ENCODE measurements at regions not wholly inside any gene's neighbourhood (a gene's known extent, or its start where the extent isn't known, plus 50 kb on each side); places are given as distances from the start of the nearest gene placed in this dataset.

GRCh38 chr7:25891591-25891990 is 260.4 kb upstream of the NFE2L3 start:
- no peaks in the 10 kb centered on the region for H3K27me3 ChIP-seq (replicated peaks; ENCODE audit: insufficient read depth, low read depth, low read length, poor library complexity)
- no peak for TF ChIP-seq CTCF (conservative IDR thresholded peaks at IDR 0.05; ENCODE audit: low read depth, low read length)
- no peak for TF ChIP-seq EZH2 (IDR thresholded peaks at IDR 0.05; ENCODE audit: borderline replicate concordance, low read depth, low read length, poor library complexity, severe bottlenecking)
- intact Hi-C loops (cut with micrococcal nuclease; ENCODE audit: unreplicated experiment) = loop anchor here (5.0 to 10.0 kb wide), 5 partner anchors 291 to 1273 kb away; partner anchors contain the start of gene HOXA9
- no peak overlapping the region for H3K27ac ChIP-seq (ENCODE audit: low read depth, low read length, poor library complexity, severe bottlenecking)
- H3K9me3 ChIP-seq (ENCODE audit: low read depth, low read length, poor library complexity, severe bottlenecking) = no peaks in the 10 kb centered on the region
- CTCF ChIA-PET = no interaction called here
- H3K4me1 ChIP-seq (ENCODE audit: insufficient read depth, low read length, poor library complexity, severe bottlenecking) = peaks cover 19% of the 10 kb centered on the region
- no TSS peak for BruUV-seq (replicated peaks)
- POLR2A ChIA-PET (ENCODE audit: low non-redundant PET) = no interaction called here
- no peaks in the 10 kb centered on the region for H3K36me3 ChIP-seq (ENCODE audit: insufficient read depth, low read length, poor library complexity, severe bottlenecking)
- H3K4me3 ChIP-seq (ENCODE audit: low read depth, low read length, poor library complexity, severe bottlenecking) = no peak overlapping the region
- no peak for DNase-seq (ENCODE audit: low spot score)

- intact Hi-C loops (cut with micrococcal nuclease; ENCODE audit: unreplicated experiment) = loop anchor here (1.0 to 10.0 kb wide), 6 partner anchors 289 to 1271 kb away; partner anchors contain the start of gene HOXA9
- Histone ChIP-seq H3K36me3 (ENCODE audit: insufficient read depth, low read length, poor library complexity, severe bottlenecking) (no peaks in the 10 kb centered on the region), H3K4me1 (ENCODE audit: insufficient read depth, low read length, poor library complexity, severe bottlenecking) (peaks cover 22% of the 10 kb centered on the region), H3K4me3 (ENCODE audit: low read depth, low read length, poor library complexity, severe bottlenecking) (peak overlapping the region; percentile 42), H3K9me3 (ENCODE audit: low read depth, low read length, poor library complexity, severe bottlenecking) (no peaks in the 10 kb centered on the region), H3K27me3 (replicated peaks; ENCODE audit: insufficient read depth, low read depth, low read length, poor library complexity) (no peaks in the 10 kb centered on the region), H3K27ac (ENCODE audit: low read depth, low read length, poor library complexity, severe bottlenecking) (no peak overlapping the region)
- CTCF ChIA-PET = interaction anchor here (1.4 to 1.6 kb wide), 2 partner anchors 472 to 476 kb away, joined by 12 read pairs; no protein-coding TSS in a partner anchor
- no peak for DNase-seq (ENCODE audit: low spot score)
- POLR2A ChIA-PET (ENCODE audit: low non-redundant PET) = interaction anchor here (0.6 kb wide), 2 partner anchors 43 to 251 kb away, joined by 3 read pairs; no protein-coding TSS in a partner anchor
- BruUV-seq (replicated peaks) = no TSS peak
- TF ChIP-seq EZH2 (IDR thresholded peaks at IDR 0.05; ENCODE audit: borderline replicate concordance, low read depth, low read length, poor library complexity, severe bottlenecking) (no peak), CTCF (conservative IDR thresholded peaks at IDR 0.05; ENCODE audit: low read depth, low read length) (no peak)
Observed at GRCh38 chr7:25893436-25893835, 258.6 kb upstream of the NFE2L3 start.

GRCh38 chr7:25894002-25894901 is 257.7 kb upstream of the NFE2L3 start:
- peak; percentile 74 for DNase-seq (ENCODE audit: low spot score)
- TF ChIP-seq EZH2 (IDR thresholded peaks at IDR 0.05; ENCODE audit: borderline replicate concordance, low read depth, low read length, poor library complexity, severe bottlenecking) = no peak
- no peak for TF ChIP-seq CTCF (conservative IDR thresholded peaks at IDR 0.05; ENCODE audit: low read depth, low read length)
- Histone ChIP-seq H3K36me3 (ENCODE audit: insufficient read depth, low read length, poor library complexity, severe bottlenecking) (no peaks in the 10 kb centered on the region), H3K27me3 (replicated peaks; ENCODE audit: insufficient read depth, low read depth, low read length, poor library complexity) (no peaks in the 10 kb centered on the region), H3K9me3 (ENCODE audit: low read depth, low read length, poor library complexity, severe bottlenecking) (no peaks in the 10 kb centered on the region), H3K4me1 (ENCODE audit: insufficient read depth, low read length, poor library complexity, severe bottlenecking) (peaks cover 22% of the 10 kb centered on the region), H3K27ac (ENCODE audit: low read depth, low read length, poor library complexity, severe bottlenecking) (no peak overlapping the region), H3K4me3 (ENCODE audit: low read depth, low read length, poor library complexity, severe bottlenecking) (no peak overlapping the region)
- intact Hi-C loops (cut with micrococcal nuclease; ENCODE audit: unreplicated experiment) = loop anchor here (2.0 to 10.0 kb wide), 6 partner anchors 57 to 1271 kb away; partner anchors contain the start of gene HOXA9
- POLR2A ChIA-PET (ENCODE audit: low non-redundant PET) = interaction anchor here (0.6 kb wide), 1 partner anchor 57 kb away, joined by 6 read pairs; no protein-coding TSS in a partner anchor
- CTCF ChIA-PET = interaction anchor here (1.0 to 1.4 kb wide), 4 partner anchors 189 to 476 kb away, joined by 3 to 8 read pairs (median 4); no protein-coding TSS in a partner anchor
- BruUV-seq (replicated peaks) = no TSS peak
